Fibroblast of skin of left quadriceps (primary cell): ENCODE measurements at regions not wholly inside any gene's neighbourhood (a gene's known extent, or its start where the extent isn't known, plus 50 kb on each side); places are given as distances from the start of the nearest gene placed in this dataset.

ENCODE experiments used
- DNase-seq, 2 experiments: peaks; one replicate each; pipeline ENCODE4 v3.0.0-alpha.2; 2013; ENCODE audit warnings: low read depth in 2 of 2

- no peak for DNase-seq
Observed at GRCh38 chr2:19809206-19809605, 92.6 kb downstream of the TTC32 start.

- no peak for DNase-seq
Observed at GRCh38 chr2:19807866-19808265, 93.9 kb downstream of the TTC32 start.

- no peak for DNase-seq
Observed at GRCh38 chr2:19807346-19807745, 94.4 kb downstream of the TTC32 start.

- DNase-seq: no peak
Observed at GRCh38 chr2:19806591-19806990, 95.2 kb downstream of the TTC32 start.

GRCh38 chr2:19806131-19806530 lies 95.7 kb downstream of the TTC32 start:
- no peak for DNase-seq

- DNase-seq: no peak
Observed at GRCh38 chr2:19805266-19805665, 96.5 kb downstream of the TTC32 start.

GRCh38 chr2:19804639-19805260 lies 97.0 kb downstream of the TTC32 start:
- DNase-seq: no peak

- DNase-seq: no peak
Observed at GRCh38 chr2:19802086-19802841, 99.5 kb downstream of the TTC32 start.

GRCh38 chr2:19801367-19802080 lies 100.3 kb downstream of the TTC32 start:
- DNase-seq: peak; percentile 62 to 71

- DNase-seq: no peak
Observed at GRCh38 chr2:19800796-19801195, 101.0 kb downstream of the TTC32 start.

GRCh38 chr2:19799881-19800780 lies 101.7 kb downstream of the TTC32 start:
- DNase-seq: no peak

- no peak for DNase-seq
Observed at GRCh38 chr2:19797871-19798270, 103.9 kb downstream of the TTC32 start.

- no peak for DNase-seq
Observed at GRCh38 chr2:19797243-19797810, 104.5 kb downstream of the TTC32 start.

GRCh38 chr2:19796035-19796695 lies 105.6 kb downstream of the TTC32 start:
- DNase-seq: peak; percentile 91 to 93

GRCh38 chr2:19793132-19793750 lies 108.5 kb downstream of the TTC32 start:
- no peak for DNase-seq

- no peak for DNase-seq
Observed at GRCh38 chr2:19790291-19790690, 111.5 kb downstream of the TTC32 start.

GRCh38 chr2:19787134-19787533 lies 114.6 kb downstream of the TTC32 start:
- no peak for DNase-seq

GRCh38 chr2:19786408-19787058 lies 115.2 kb downstream of the TTC32 start:
- no peak for DNase-seq

- DNase-seq: no peak
Observed at GRCh38 chr2:19785867-19786266, 115.9 kb downstream of the TTC32 start.

GRCh38 chr2:19785447-19785846 lies 116.3 kb downstream of the TTC32 start:
- DNase-seq: peak in 1 of 2 experiments; percentile 28
